Endothelial cell of umbilical vein (primary cell): ENCODE measurements at regions not wholly inside any gene's neighbourhood (a gene's known extent, or its start where the extent isn't known, plus 50 kb on each side); places are given as distances from the start of the nearest gene placed in this dataset.

Experiments used
- BruUV-seq: library from RNA; stranded (reverse); fragments of 400-500 nt; replicated peaks from 2 replicates; lab custom pipeline; 2021; lab: Mats Ljungman, UMichigan
- CTCF ChIA-PET: fragments of 300-600, 350-600 bp; sonication (Branson Sonifier 250); formaldehyde crosslinking; loops from one replicate; lab custom pipeline; 2021; ENCODE audit warnings: antibody characterized with exemption, inconsistent platforms; lab: Charles Lee
- POLR2A ChIA-PET: fragments of 300-600, 350-600 bp; sonication (Branson Sonifier 250); formaldehyde crosslinking; loops from one replicate; lab custom pipeline; 2021; ENCODE audit warnings: antibody characterized with exemption, inconsistent platforms; lab: Charles Lee
- DNase-seq: peaks from one replicate; pipeline ENCODE4 v3.0.0-alpha.2; 2011; ENCODE audit warnings: low read depth, low spot score
- FAIRE-seq: peaks from 2 replicates; lab custom pipeline; 2011; peaks lifted over from hg19 to GRCh38; lab: Jason Lieb, UNC
- H2AFZ ChIP-seq: 2 replicates; pipeline ENCODE4 v1.6.0; 2012; ENCODE audit warnings: low read depth, low read length, control low read depth, inconsistent platforms
- H3K27ac ChIP-seq: 2 replicates; pipeline ENCODE4 v1.5.1; 2011; ENCODE audit warnings: low read depth, mild to moderate bottlenecking, control low read depth, low read length, moderate library complexity; ENCODE audit not compliant: insufficient read depth
- H3K27me3 ChIP-seq, 2 experiments: 2 replicates each; pipeline versions ENCODE4 v1.6.0 to v1.6.1; 2011; ENCODE audit warnings: low read length in 2 of 2, mixed read lengths in 1 of 2; ENCODE audit not compliant: control insufficient read depth in 2 of 2, insufficient read depth in 2 of 2
- H3K36me3 ChIP-seq, 2 experiments: 2 replicates in 1 of 2; 3 replicates in 1 of 2; pipeline ENCODE4 v1.5.1; 2011; ENCODE audit warnings: low read length in 2 of 2, mild to moderate bottlenecking in 1 of 2, moderate library complexity in 1 of 2; ENCODE audit not compliant: control insufficient read depth in 2 of 2, insufficient read depth in 2 of 2; ENCODE audit errors: extremely low read depth in 1 of 2
- H3K4me1 ChIP-seq: 3 replicates; pipeline ENCODE4 v1.5.1; 2011; ENCODE audit warnings: mild to moderate bottlenecking, low read length; ENCODE audit not compliant: control insufficient read depth, insufficient read depth; ENCODE audit errors: extremely low read depth
- H3K4me2 ChIP-seq: 2 replicates; pipeline ENCODE4 v1.6.1; 2011; ENCODE audit warnings: low read length, control low read depth, mixed read lengths; ENCODE audit not compliant: insufficient read depth
- H3K4me3 ChIP-seq, 3 experiments: fragments of 200-600 bp in 1 of 3; sonication (generic), shearing (Covaris generic) in 1 of 3; replicated peaks in 1 of 3; 2 replicates each; pipeline ENCODE4 v1.5.1; 2011 to 2016; ENCODE audit warnings: control low read depth in 3 of 3, low read length in 3 of 3, mild to moderate bottlenecking in 2 of 3, inconsistent platforms in 1 of 3, low read depth in 1 of 3, moderate library complexity in 1 of 3; ENCODE audit not compliant: insufficient read depth in 1 of 3
- H3K79me2 ChIP-seq: 2 replicates; pipeline ENCODE4 v1.6.0; 2012; ENCODE audit warnings: low read length, inconsistent platforms; ENCODE audit not compliant: control insufficient read depth, insufficient read depth
- H3K9ac ChIP-seq: replicated peaks from 2 replicates; pipeline ENCODE3; 2011; ENCODE audit warnings: low read length, control low read depth; ENCODE audit not compliant: insufficient read depth; ENCODE audit errors: extremely low read depth
- H3K9me1 ChIP-seq: replicated peaks from 3 replicates; pipeline ENCODE4 v1.6.0; 2011; ENCODE audit warnings: mild to moderate bottlenecking, low read length; ENCODE audit not compliant: control insufficient read depth, insufficient read depth; ENCODE audit errors: extremely low read depth
- H3K9me3 ChIP-seq: replicated peaks from 2 replicates; pipeline ENCODE4 v1.5.1; 2012; ENCODE audit warnings: low read length, inconsistent platforms; ENCODE audit not compliant: control insufficient read depth, insufficient read depth
- H4K20me1 ChIP-seq: replicated peaks from 2 replicates; pipeline ENCODE3; 2011; ENCODE audit warnings: mild to moderate bottlenecking, low read length; ENCODE audit not compliant: control insufficient read depth, insufficient read depth; ENCODE audit errors: extremely low read depth
- CTCF ChIP-seq, 2 donors: IDR thresholded peaks; 1 replicate in 1 of 2; 2 replicates in 1 of 2; pipeline ENCODE4 v1.5.1; 2011; ENCODE audit warnings: low read length in 2 of 2, mild to moderate bottlenecking in 2 of 2, moderate library complexity in 2 of 2, control low read depth in 1 of 2, inconsistent platforms in 1 of 2, low read depth in 1 of 2; ENCODE audit not compliant: insufficient read depth in 1 of 2; ENCODE audit errors: extremely low read depth in 1 of 2
- EZH2 ChIP-seq: IDR thresholded peaks from 2 replicates; pipeline ENCODE4 v1.6.1; 2012; ENCODE audit warnings: borderline replicate concordance, low read depth, mild to moderate bottlenecking, moderate library complexity, low read length, inconsistent platforms; ENCODE audit not compliant: severe bottlenecking
- FOS ChIP-seq: IDR thresholded peaks from 2 replicates; pipeline ENCODE4 v1.6.1; 2011; ENCODE audit warnings: mild to moderate bottlenecking, low read length, moderate library complexity, borderline replicate concordance; ENCODE audit not compliant: insufficient read depth
- GATA2 ChIP-seq: IDR thresholded peaks from 2 replicates; pipeline ENCODE4 v1.7.0; 2011; ENCODE audit warnings: low read depth, mild to moderate bottlenecking, moderate library complexity, mixed read lengths, low read length; ENCODE audit not compliant: insufficient read length, insufficient read depth
- JUN ChIP-seq: IDR thresholded peaks from 2 replicates; pipeline ENCODE4 v1.6.1; 2011; ENCODE audit warnings: borderline replicate concordance, low read depth; ENCODE audit not compliant: insufficient read length, insufficient read depth
- MAX ChIP-seq: IDR thresholded peaks from 2 replicates; pipeline ENCODE4 v1.6.1; 2011; ENCODE audit not compliant: insufficient read depth, insufficient read length
- MYC ChIP-seq: IDR thresholded peaks from one replicate; pipeline ENCODE4 v1.6.1; 2011; ENCODE audit warnings: mild to moderate bottlenecking, low read depth, low read length
- POLR2A ChIP-seq: IDR thresholded peaks from 2 replicates; pipeline ENCODE4 v1.6.1; 2012; ENCODE audit warnings: low read depth, mild to moderate bottlenecking, control low read depth, low read length
- POLR2AphosphoS5 ChIP-seq: IDR thresholded peaks from 2 replicates; pipeline ENCODE4 v1.6.1; 2012; ENCODE audit warnings: low read depth, mild to moderate bottlenecking, control low read depth, low read length, moderate library complexity; ENCODE audit not compliant: insufficient read depth
- dilution Hi-C: fragments of 300-500 bp; cut with MboI; formaldehyde crosslinking; loops from one replicate; pipeline ENCODE4 v1.15.0; 2019; ENCODE audit warnings: low sequenced_read_pairs; ENCODE audit not compliant: extremely low pct_ligation_motif_present
- intact Hi-C: fragments of 100-400 bp; cut with micrococcal nuclease; formaldehyde crosslinking; loops from one replicate; pipeline ENCODE4 v1.10.0; 2022

DNA sequence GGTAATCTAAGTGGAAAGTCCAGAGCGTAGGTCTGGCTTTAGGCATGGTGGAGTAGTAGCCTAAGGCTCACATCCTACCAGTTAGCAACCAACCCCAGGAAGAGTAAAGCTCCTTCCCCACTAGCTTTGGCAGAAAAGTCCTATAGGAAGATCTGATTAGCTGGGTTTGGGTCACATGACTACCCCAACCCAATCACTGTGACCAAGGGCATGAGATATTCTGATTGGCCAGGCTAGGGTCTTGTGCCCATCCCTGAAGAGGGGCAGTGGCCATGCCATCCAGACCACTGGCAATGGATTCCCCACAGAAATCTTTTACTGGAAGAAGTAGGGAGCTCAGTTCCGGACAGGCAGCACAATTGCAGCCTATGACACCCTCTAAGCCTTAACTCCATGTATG lies 58.6 kb upstream of the CD34 start:
- Histone ChIP-seq H3K4me1 (peaks cover 3% of the 10 kb centered on the region), H3K27ac (no peak overlapping the region), H3K4me3 (no peak overlapping the region), H3K27me3 (peaks cover 17 to 20% of the 10 kb centered on the region in 2 experiments), H2AFZ (no peak overlapping the region), H3K36me3 (no peaks in the 10 kb centered on the region), H3K4me2 (no peak overlapping the region), H3K9me3 (no peaks in the 10 kb centered on the region), H3K9me1 (no peaks in the 10 kb centered on the region), H4K20me1 (no peaks in the 10 kb centered on the region), H3K79me2 (no peaks in the 10 kb centered on the region), H3K9ac (no peak overlapping the region)
- ChIA-PET POLR2A (no interaction called here), CTCF (interaction anchor here (1.2 to 1.8 kb wide), 7 partner anchors 12 to 100 kb away, joined by 5 to 9 read pairs (median 6); no protein-coding TSS in a partner anchor)
- BruUV-seq: no TSS peak
- TF ChIP-seq MYC: no peak
- no peak for TF ChIP-seq FOS
- TF ChIP-seq MAX: no peak
- no peak for TF ChIP-seq EZH2
- no peak for TF ChIP-seq GATA2
- TF ChIP-seq POLR2AphosphoS5: no peak
- TF ChIP-seq CTCF (IDR thresholded peaks at IDR 0.05; ENCODE audit: extremely low read depth in 1 of 2, insufficient read depth in 1 of 2, low read depth in 1 of 2, low read length in 2 of 2): no peak
- TF ChIP-seq JUN: no peak
- no peak for TF ChIP-seq POLR2A
- no peak for DNase-seq
- dilution Hi-C loops: no loop called here
- FAIRE-seq: no peak
- intact Hi-C loops: no loop called here
